Testis (tissue), 2 donors: ENCODE measurements at regions not wholly inside any gene's neighbourhood (a gene's known extent, or its start where the extent isn't known, plus 50 kb on each side); places are given as distances from the start of the nearest gene placed in this dataset.

ENCODE experiments used
- DNase-seq: peaks from one replicate; pipeline ENCODE4 v3.0.0-alpha.2; 2019
- H3K27ac ChIP-seq, 2 donors: fragments of 200-600 bp; sonication (generic); one replicate each; pipeline ENCODE4 v1.5.1; 2019
- H3K27me3 ChIP-seq: fragments of 200-600 bp; sonication (generic); one replicate; pipeline ENCODE4 v1.5.1; 2019
- H3K36me3 ChIP-seq: fragments of 200-600 bp; sonication (generic); one replicate; pipeline ENCODE4 v1.5.1; 2017; ENCODE audit warnings: low read depth; ENCODE audit errors: missing control alignments
- H3K4me1 ChIP-seq: fragments of 200-600 bp; sonication (generic); one replicate; pipeline ENCODE4 v1.5.1; 2019
- H3K4me3 ChIP-seq, 2 donors: fragments of 200-600 bp; sonication (generic); one replicate each; pipeline ENCODE4 v1.5.1; 2017 to 2019
- H3K9me3 ChIP-seq: fragments of 200-600 bp; sonication (generic); one replicate; pipeline ENCODE4 v1.5.1; 2017
- CTCF ChIP-seq, 3 experiments: fragments of 450-650 bp in 2 of 3; fragments of 200-600 bp in 1 of 3; sonication (generic) in 1 of 3; IDR thresholded peaks; one replicate each; pipeline ENCODE4 v1.5.1; 2016 to 2019; ENCODE audit warnings: antibody characterized with exemption in 3 of 3, mild to moderate bottlenecking in 2 of 3, moderate library complexity in 1 of 3
- POLR2A ChIP-seq: fragments of 450-650 bp; IDR thresholded peaks from one replicate; pipeline ENCODE4 v1.6.1; 2017; ENCODE audit warnings: antibody characterized with exemption, mild to moderate bottlenecking, moderate library complexity
- WGBS, 2 donors: methylation state at CpG; one replicate each; pipeline ENCODE4 v1.1.5; 2018; 5-methylcytosine and 5-hydroxymethylcytosine counted together
- intact Hi-C: fragments of 100-400 bp; cut with DNase I; formaldehyde crosslinking; loops from one replicate; pipeline ENCODE4 v1.15.1; 2023; ENCODE audit warnings: low total_unique reads

- H3K4me3 ChIP-seq = no peak overlapping the region
- 78 to 80% methylated on average over 2 of the region's 2 CpGs for WGBS, 2 donors
- intact Hi-C loops = no loop called here
- DNase-seq = no peak
- H3K9me3 ChIP-seq = no peaks in the 10 kb centered on the region
- no peaks in the 10 kb centered on the region for H3K36me3 ChIP-seq
- TF ChIP-seq POLR2A (no peak), CTCF (IDR thresholded peaks at IDR 0.05) (no peak)
- H3K4me1 ChIP-seq = no peaks in the 10 kb centered on the region
- no peak overlapping the region for H3K27ac ChIP-seq
- no peaks in the 10 kb centered on the region for H3K27me3 ChIP-seq
These were observed 358.1 kb downstream of the VRK1 start for GRCh38 chr14:97155320-97155719.

- intact Hi-C loops = no loop called here
- Histone ChIP-seq H3K27ac (no peak overlapping the region), H3K27me3 (no peaks in the 10 kb centered on the region), H3K4me1 (no peaks in the 10 kb centered on the region), H3K4me3 (no peak overlapping the region), H3K36me3 (no peaks in the 10 kb centered on the region), H3K9me3 (no peaks in the 10 kb centered on the region)
- no peak for DNase-seq
- TF ChIP-seq CTCF (IDR thresholded peaks at IDR 0.05) (no peak), POLR2A (no peak)
- 54 to 75% methylated on average over 4 of the region's 4 CpGs for WGBS, 2 donors
These were observed 358.6 kb downstream of the VRK1 start for GRCh38 chr14:97155814-97156213.

GRCh38 chr14:97156705-97157104, 359.5 kb downstream of the VRK1 start:
- intact Hi-C loops = no loop called here
- TF ChIP-seq POLR2A (no peak), CTCF (IDR thresholded peaks at IDR 0.05) (no peak)
- no peaks in the 10 kb centered on the region for H3K27me3 ChIP-seq
- no peaks in the 10 kb centered on the region for H3K9me3 ChIP-seq
- DNase-seq = no peak
- no peaks in the 10 kb centered on the region for H3K4me1 ChIP-seq
- H3K4me3 ChIP-seq = no peak overlapping the region
- no peaks in the 10 kb centered on the region for H3K36me3 ChIP-seq
- WGBS, 2 donors = 72 to 86% methylated on average over 5 of the region's 5 CpGs
- no peak overlapping the region for H3K27ac ChIP-seq

- no peaks in the 10 kb centered on the region for H3K4me1 ChIP-seq
- H3K4me3 ChIP-seq = no peak overlapping the region
- H3K9me3 ChIP-seq = no peaks in the 10 kb centered on the region
- no peak for DNase-seq
- WGBS, 2 donors = 61 to 64% methylated on average over 1 of the region's 1 CpG
- H3K27me3 ChIP-seq = no peaks in the 10 kb centered on the region
- intact Hi-C loops = no loop called here
- H3K27ac ChIP-seq = no peak overlapping the region
- H3K36me3 ChIP-seq = no peaks in the 10 kb centered on the region
- TF ChIP-seq POLR2A (no peak), CTCF (IDR thresholded peaks at IDR 0.05) (no peak)
These were observed 360.9 kb downstream of the VRK1 start for GRCh38 chr14:97158102-97158501.

- intact Hi-C loops = no loop called here
- Histone ChIP-seq H3K27ac (no peak overlapping the region), H3K36me3 (no peaks in the 10 kb centered on the region), H3K27me3 (no peaks in the 10 kb centered on the region), H3K9me3 (no peaks in the 10 kb centered on the region), H3K4me1 (no peaks in the 10 kb centered on the region), H3K4me3 (no peak overlapping the region)
- 84 to 89% methylated on average over 4 of the region's 4 CpGs for WGBS, 2 donors
- no peak for DNase-seq
- TF ChIP-seq POLR2A (no peak), CTCF (IDR thresholded peaks at IDR 0.05) (no peak)
These were observed 361.9 kb downstream of the VRK1 start for GRCh38 chr14:97159124-97159523.
